Astrocyte (in vitro differentiated cells and primary cell): ENCODE measurements at regions not wholly inside any gene's neighbourhood (a gene's known extent, or its start where the extent isn't known, plus 50 kb on each side); places are given as distances from the start of the nearest gene placed in this dataset.

ENCODE experiments used
- DNase-seq: peaks from one replicate; pipeline ENCODE4 v3.0.0-alpha.2; 2010; ENCODE audit warnings: low read depth
- FAIRE-seq: peaks from 2 replicates; lab custom pipeline; 2011; peaks lifted over from hg19 to GRCh38; lab: Jason Lieb, UNC
- H2AFZ ChIP-seq: 2 replicates; pipeline ENCODE4 v1.6.0; 2012; ENCODE audit warnings: low read depth, low read length, inconsistent platforms
- H3K27ac ChIP-seq: 2 replicates; pipeline ENCODE4 v1.5.1; 2011; ENCODE audit warnings: low read depth, low read length, inconsistent platforms
- H3K27me3 ChIP-seq: 2 replicates; pipeline ENCODE4 v1.6.0; 2011; ENCODE audit warnings: low read length, inconsistent platforms; ENCODE audit not compliant: insufficient read depth
- H3K36me3 ChIP-seq: 2 replicates; pipeline ENCODE4 v1.5.1; 2011; ENCODE audit warnings: low read length, inconsistent platforms; ENCODE audit not compliant: insufficient read depth
- H3K4me1 ChIP-seq: 2 replicates; pipeline ENCODE4 v1.5.1; 2011; ENCODE audit warnings: low read length, inconsistent platforms; ENCODE audit not compliant: insufficient read depth
- H3K4me2 ChIP-seq: 2 replicates; pipeline ENCODE4 v1.6.0; 2012; ENCODE audit warnings: low read length, inconsistent platforms
- H3K4me3 ChIP-seq: 2 replicates; pipeline ENCODE4 v1.5.1; 2011; ENCODE audit warnings: low read depth, mild to moderate bottlenecking, low read length, inconsistent platforms; ENCODE audit not compliant: insufficient read depth
- H3K79me2 ChIP-seq: 2 replicates; pipeline ENCODE4 v1.6.0; 2012; ENCODE audit warnings: mild to moderate bottlenecking, low read length, inconsistent platforms; ENCODE audit not compliant: insufficient read depth
- H3K9ac ChIP-seq: 2 replicates; pipeline ENCODE4 v1.6.0; 2012; ENCODE audit warnings: mild to moderate bottlenecking, low read length, inconsistent platforms
- H3K9me3 ChIP-seq: 2 replicates; pipeline ENCODE4 v1.5.1; 2012; ENCODE audit warnings: low read depth, mild to moderate bottlenecking, low read length, inconsistent platforms; ENCODE audit not compliant: insufficient read depth
- H4K20me1 ChIP-seq: 2 replicates; pipeline ENCODE4 v1.6.0; 2012; ENCODE audit warnings: low read length, inconsistent platforms; ENCODE audit not compliant: insufficient read depth
- H3K27ac Mint-ChIP-seq: one replicate; pipeline ENCODE4 v1.8.0; 2021; ENCODE audit warnings: mild to moderate bottlenecking, mixed read lengths; ENCODE audit not compliant: unreplicated experiment
- H3K27me3 Mint-ChIP-seq: one replicate; pipeline ENCODE4 v1.8.0; 2021; ENCODE audit warnings: low read depth, mixed read lengths; ENCODE audit not compliant: unreplicated experiment
- H3K36me3 Mint-ChIP-seq: one replicate; pipeline ENCODE4 v1.8.0; 2021; ENCODE audit warnings: low read depth, mixed read lengths; ENCODE audit not compliant: unreplicated experiment
- H3K4me1 Mint-ChIP-seq: one replicate; pipeline ENCODE4 v1.8.0; 2021; ENCODE audit warnings: low read depth, mixed read lengths; ENCODE audit not compliant: unreplicated experiment
- H3K4me3 Mint-ChIP-seq: one replicate; pipeline ENCODE4 v1.8.0; 2021; ENCODE audit warnings: mild to moderate bottlenecking, moderate library complexity, mixed read lengths; ENCODE audit not compliant: unreplicated experiment
- H3K9me3 Mint-ChIP-seq: one replicate; pipeline ENCODE4 v1.8.0; 2021; ENCODE audit warnings: mild to moderate bottlenecking, mixed read lengths; ENCODE audit not compliant: unreplicated experiment
- CTCF ChIP-seq: IDR thresholded peaks from 2 replicates; pipeline ENCODE4 v1.5.1; 2011; ENCODE audit warnings: low read depth, mild to moderate bottlenecking, inconsistent platforms, low read length, moderate library complexity; ENCODE audit not compliant: insufficient read depth
- EZH2 ChIP-seq: IDR thresholded peaks from 2 replicates; pipeline ENCODE4 v1.6.1; 2012; ENCODE audit warnings: mild to moderate bottlenecking, low read length, inconsistent platforms; ENCODE audit not compliant: insufficient read depth

- Histone ChIP-seq H3K79me2 (no peaks in the 10 kb centered on the region), H2AFZ (no peak overlapping the region), H3K27me3 (no peaks in the 10 kb centered on the region), H3K27ac (no peak overlapping the region), H3K4me1 (peaks cover 15% of the 10 kb centered on the region), H3K9ac (no peak overlapping the region), H3K9me3 (no peaks in the 10 kb centered on the region), H4K20me1 (no peaks in the 10 kb centered on the region), H3K4me3 (no peak overlapping the region), H3K36me3 (no peaks in the 10 kb centered on the region), H3K4me2 (no peak overlapping the region)
- Mint-ChIP-seq H3K4me1 (peaks cover 16% of the 10 kb centered on the region), H3K27me3 (no peaks in the 10 kb centered on the region), H3K36me3 (no peaks in the 10 kb centered on the region), H3K9me3 (no peaks in the 10 kb centered on the region), H3K27ac (no peak overlapping the region), H3K4me3 (no peak overlapping the region)
- DNase-seq (no peak), FAIRE-seq (no peak)
- no peak for TF ChIP-seq EZH2
- no peak for TF ChIP-seq CTCF
Measured at GRCh38 chr13:80144493-80144892, 196.4 kb downstream of the SPRY2 start.

GRCh38 chr13:80141123-80141849, 199.6 kb downstream of the SPRY2 start:
- H2AFZ ChIP-seq = peak overlapping the region; percentile 46
- FAIRE-seq (peak; percentile 37), DNase-seq (peak; percentile 94)
- Mint-ChIP-seq H3K27ac (peak overlapping the region; percentile 68), H3K27me3 (no peaks in the 10 kb centered on the region), H3K4me3 (no peak overlapping the region), H3K9me3 (no peaks in the 10 kb centered on the region), H3K4me1 (peaks cover 16% of the 10 kb centered on the region), H3K36me3 (no peaks in the 10 kb centered on the region)
- no peaks in the 10 kb centered on the region for H3K79me2 ChIP-seq
- no peaks in the 10 kb centered on the region for H3K9me3 ChIP-seq
- H3K36me3 ChIP-seq = no peaks in the 10 kb centered on the region
- H3K9ac ChIP-seq = peak overlapping the region; percentile 57
- H3K4me1 ChIP-seq = peaks cover 15% of the 10 kb centered on the region
- no peaks in the 10 kb centered on the region for H3K27me3 ChIP-seq
- H3K4me3 ChIP-seq = peak overlapping the region; percentile 12
- peak overlapping the region; percentile 54 for H3K27ac ChIP-seq
- H3K4me2 ChIP-seq = peak overlapping the region; percentile 80
- H4K20me1 ChIP-seq = no peaks in the 10 kb centered on the region
- TF ChIP-seq EZH2 (no peak), CTCF (no peak)

- Mint-ChIP-seq H3K4me3 (no peak overlapping the region), H3K27ac (no peak overlapping the region), H3K36me3 (no peaks in the 10 kb centered on the region), H3K27me3 (no peaks in the 10 kb centered on the region), H3K4me1 (peaks cover 14% of the 10 kb centered on the region), H3K9me3 (no peaks in the 10 kb centered on the region)
- Histone ChIP-seq H3K4me3 (peak overlapping the region; percentile 12), H3K4me2 (peak overlapping the region; percentile 80), H3K9ac (peak overlapping the region; percentile 57), H2AFZ (peak overlapping the region; percentile 46), H3K9me3 (no peaks in the 10 kb centered on the region), H3K79me2 (no peaks in the 10 kb centered on the region), H3K27me3 (no peaks in the 10 kb centered on the region), H3K4me1 (peaks cover 15% of the 10 kb centered on the region), H3K27ac (peak overlapping the region; percentile 54), H3K36me3 (no peaks in the 10 kb centered on the region), H4K20me1 (no peaks in the 10 kb centered on the region)
- no peak for DNase-seq
- TF ChIP-seq EZH2 = no peak
- no peak for TF ChIP-seq CTCF
- no peak for FAIRE-seq
Measured at GRCh38 chr13:80140685-80141084, 200.2 kb downstream of the SPRY2 start.
